ENCODE measurements at regions not wholly inside any gene's neighbourhood (a gene's known extent, or its start where the extent isn't known, plus 50 kb on each side); places are given as distances from the start of the nearest gene placed in this dataset.
A peak's percentile ranks its signal among the peaks of the same experiment; 100 is the strongest.

- Histone ChIP-seq H3K36me3 (ENCODE audit: insufficient read depth, low read length, poor library complexity, severe bottlenecking) (no peaks in the 10 kb centered on the region), H3K4me1 (ENCODE audit: insufficient read depth, low read length, poor library complexity, severe bottlenecking) (peaks cover 19% of the 10 kb centered on the region), H3K4me3 (ENCODE audit: low read depth, low read length, poor library complexity, severe bottlenecking) (no peak overlapping the region), H3K9me3 (ENCODE audit: low read depth, low read length, poor library complexity, severe bottlenecking) (no peaks in the 10 kb centered on the region), H3K27ac (ENCODE audit: low read depth, low read length, poor library complexity, severe bottlenecking) (no peak overlapping the region), H3K27me3 (replicated peaks; ENCODE audit: insufficient read depth, low read depth, low read length, poor library complexity) (no peaks in the 10 kb centered on the region)
- CTCF ChIA-PET = no interaction called here
- POLR2A ChIA-PET (ENCODE audit: low non-redundant PET) = no interaction called here
- no TSS peak for BruUV-seq (replicated peaks)
- no peak for DNase-seq (ENCODE audit: low spot score)
- TF ChIP-seq CTCF (conservative IDR thresholded peaks at IDR 0.05; ENCODE audit: low read depth, low read length) (no peak), EZH2 (IDR thresholded peaks at IDR 0.05; ENCODE audit: borderline replicate concordance, low read depth, low read length, poor library complexity, severe bottlenecking) (no peak)
- intact Hi-C loops (cut with micrococcal nuclease; ENCODE audit: unreplicated experiment) = loop anchor here (10.0 kb wide), 1 partner anchor 369 kb away; no protein-coding TSS in a partner anchor
Observed at GRCh38 chr3:181885868-181886630, 174.3 kb downstream of the SOX2 start.

- H3K27me3 ChIP-seq (replicated peaks; ENCODE audit: insufficient read depth, low read depth, low read length, poor library complexity) = no peaks in the 10 kb centered on the region
- ChIA-PET POLR2A (ENCODE audit: low non-redundant PET) (no interaction called here), CTCF (no interaction called here)
- TF ChIP-seq EZH2 (IDR thresholded peaks at IDR 0.05; ENCODE audit: borderline replicate concordance, low read depth, low read length, poor library complexity, severe bottlenecking) = no peak
- TF ChIP-seq CTCF (conservative IDR thresholded peaks at IDR 0.05; ENCODE audit: low read depth, low read length) = no peak
- intact Hi-C loops (cut with micrococcal nuclease; ENCODE audit: unreplicated experiment) = loop anchor here (10.0 kb wide), 1 partner anchor 368 kb away; no protein-coding TSS in a partner anchor
- H3K36me3 ChIP-seq (ENCODE audit: insufficient read depth, low read length, poor library complexity, severe bottlenecking) = no peaks in the 10 kb centered on the region
- no TSS peak for BruUV-seq (replicated peaks)
- no peak overlapping the region for H3K4me3 ChIP-seq (ENCODE audit: low read depth, low read length, poor library complexity, severe bottlenecking)
- H3K9me3 ChIP-seq (ENCODE audit: low read depth, low read length, poor library complexity, severe bottlenecking) = no peaks in the 10 kb centered on the region
- DNase-seq (ENCODE audit: low spot score) = no peak
- H3K4me1 ChIP-seq (ENCODE audit: insufficient read depth, low read length, poor library complexity, severe bottlenecking) = peaks cover 19% of the 10 kb centered on the region
- H3K27ac ChIP-seq (ENCODE audit: low read depth, low read length, poor library complexity, severe bottlenecking) = no peak overlapping the region
Observed at GRCh38 chr3:181886676-181887075, 175.0 kb downstream of the SOX2 start.

- Histone ChIP-seq H3K4me3 (ENCODE audit: low read depth, low read length, poor library complexity, severe bottlenecking) (no peak overlapping the region), H3K27me3 (replicated peaks; ENCODE audit: insufficient read depth, low read depth, low read length, poor library complexity) (no peaks in the 10 kb centered on the region), H3K9me3 (ENCODE audit: low read depth, low read length, poor library complexity, severe bottlenecking) (no peaks in the 10 kb centered on the region), H3K4me1 (ENCODE audit: insufficient read depth, low read length, poor library complexity, severe bottlenecking) (peaks cover 19% of the 10 kb centered on the region), H3K36me3 (ENCODE audit: insufficient read depth, low read length, poor library complexity, severe bottlenecking) (no peaks in the 10 kb centered on the region), H3K27ac (ENCODE audit: low read depth, low read length, poor library complexity, severe bottlenecking) (no peak overlapping the region)
- DNase-seq (ENCODE audit: low spot score) = peak; percentile 31
- POLR2A ChIA-PET (ENCODE audit: low non-redundant PET) = no interaction called here
- CTCF ChIA-PET = no interaction called here
- intact Hi-C loops (cut with micrococcal nuclease; ENCODE audit: unreplicated experiment) = loop anchor here (10.0 kb wide), 1 partner anchor 367 kb away; no protein-coding TSS in a partner anchor
- TF ChIP-seq CTCF (conservative IDR thresholded peaks at IDR 0.05; ENCODE audit: low read depth, low read length) = no peak
- no peak for TF ChIP-seq EZH2 (IDR thresholded peaks at IDR 0.05; ENCODE audit: borderline replicate concordance, low read depth, low read length, poor library complexity, severe bottlenecking)
- BruUV-seq (replicated peaks) = no TSS peak
Observed at GRCh38 chr3:181887685-181888084, 176.0 kb downstream of the SOX2 start.
